ENCODE measurements at regions not wholly inside any gene's neighbourhood (a gene's known extent, or its start where the extent isn't known, plus 50 kb on each side); places are given as distances from the start of the nearest gene placed in this dataset.
"Not testable (repeated sequence)": the region's sequence is repeated elsewhere in the genome, so short reads cannot be mapped to it uniquely, and the experiment has no call there.

DNA sequence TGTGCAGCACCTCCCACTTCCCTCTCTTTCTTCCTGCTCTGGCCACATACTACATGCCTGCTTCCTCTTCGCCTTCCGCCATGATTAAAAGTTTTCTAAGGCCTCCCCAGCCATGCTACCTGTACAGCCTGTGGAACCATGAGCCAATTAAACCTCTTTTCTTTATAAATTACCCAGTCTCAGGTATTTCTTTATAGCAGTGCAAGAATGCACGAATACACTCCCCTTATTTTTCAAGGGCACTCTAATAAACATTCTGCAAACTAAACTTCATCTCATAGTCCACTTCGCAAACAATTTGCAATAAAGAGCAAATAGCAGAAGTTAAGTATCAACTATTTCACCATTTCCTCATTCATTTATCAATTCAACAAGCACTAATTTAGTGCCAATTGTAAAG, 351.3 kb downstream of the PID1 start:
- Histone ChIP-seq H3K4me3 (replicated peaks; ENCODE audit: insufficient read depth, low read length) (no peak overlapping the region), H3K27me3 (ENCODE audit: insufficient read depth, poor library complexity, severe bottlenecking) (no peaks in the 10 kb centered on the region), H3K27ac (replicated peaks) (no peak overlapping the region)
- no peak for DNase-seq (ENCODE audit: low read depth in 1 of 2, low spot score in 1 of 2)
- TF ChIP-seq, protein P1, sequence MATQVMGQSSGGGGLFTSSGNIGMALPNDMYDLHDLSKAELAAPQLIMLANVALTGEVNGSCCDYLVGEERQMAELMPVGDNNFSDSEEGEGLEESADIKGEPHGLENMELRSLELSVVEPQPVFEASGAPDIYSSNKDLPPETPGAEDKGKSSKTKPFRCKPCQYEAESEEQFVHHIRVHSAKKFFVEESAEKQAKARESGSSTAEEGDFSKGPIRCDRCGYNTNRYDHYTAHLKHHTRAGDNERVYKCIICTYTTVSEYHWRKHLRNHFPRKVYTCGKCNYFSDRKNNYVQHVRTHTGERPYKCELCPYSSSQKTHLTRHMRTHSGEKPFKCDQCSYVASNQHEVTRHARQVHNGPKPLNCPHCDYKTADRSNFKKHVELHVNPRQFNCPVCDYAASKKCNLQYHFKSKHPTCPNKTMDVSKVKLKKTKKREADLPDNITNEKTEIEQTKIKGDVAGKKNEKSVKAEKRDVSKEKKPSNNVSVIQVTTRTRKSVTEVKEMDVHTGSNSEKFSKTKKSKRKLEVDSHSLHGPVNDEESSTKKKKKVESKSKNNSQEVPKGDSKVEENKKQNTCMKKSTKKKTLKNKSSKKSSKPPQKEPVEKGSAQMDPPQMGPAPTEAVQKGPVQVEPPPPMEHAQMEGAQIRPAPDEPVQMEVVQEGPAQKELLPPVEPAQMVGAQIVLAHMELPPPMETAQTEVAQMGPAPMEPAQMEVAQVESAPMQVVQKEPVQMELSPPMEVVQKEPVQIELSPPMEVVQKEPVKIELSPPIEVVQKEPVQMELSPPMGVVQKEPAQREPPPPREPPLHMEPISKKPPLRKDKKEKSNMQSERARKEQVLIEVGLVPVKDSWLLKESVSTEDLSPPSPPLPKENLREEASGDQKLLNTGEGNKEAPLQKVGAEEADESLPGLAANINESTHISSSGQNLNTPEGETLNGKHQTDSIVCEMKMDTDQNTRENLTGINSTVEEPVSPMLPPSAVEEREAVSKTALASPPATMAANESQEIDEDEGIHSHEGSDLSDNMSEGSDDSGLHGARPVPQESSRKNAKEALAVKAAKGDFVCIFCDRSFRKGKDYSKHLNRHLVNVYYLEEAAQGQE (IDR thresholded peaks at IDR 0.05; ENCODE audit: insufficient replicate concordance, low read depth): no peak
- no peak for TF ChIP-seq GABPA (IDR thresholded peaks at IDR 0.05; ENCODE audit: low read depth)

DNA sequence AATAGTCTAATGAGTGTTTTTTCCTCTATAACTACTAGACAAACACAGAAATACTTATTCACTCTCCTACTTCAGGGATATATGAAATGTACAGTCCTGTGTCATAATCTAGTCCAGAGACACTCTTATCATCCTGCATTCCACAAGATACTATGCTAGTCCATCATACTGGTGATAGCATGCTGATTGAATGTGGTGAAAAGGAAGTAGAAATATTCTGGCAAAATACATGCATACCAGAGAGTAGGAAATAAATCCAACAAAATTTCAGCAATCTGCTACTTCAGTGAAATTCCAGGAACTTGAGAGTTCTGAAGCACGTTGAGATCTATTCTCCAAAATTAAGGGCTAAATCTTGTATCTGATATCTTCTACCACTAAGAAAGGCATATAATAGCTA, 353.9 kb downstream of the PID1 start:
- no peak overlapping the region for H3K4me3 ChIP-seq (replicated peaks; ENCODE audit: insufficient read depth, low read length)

DNA sequence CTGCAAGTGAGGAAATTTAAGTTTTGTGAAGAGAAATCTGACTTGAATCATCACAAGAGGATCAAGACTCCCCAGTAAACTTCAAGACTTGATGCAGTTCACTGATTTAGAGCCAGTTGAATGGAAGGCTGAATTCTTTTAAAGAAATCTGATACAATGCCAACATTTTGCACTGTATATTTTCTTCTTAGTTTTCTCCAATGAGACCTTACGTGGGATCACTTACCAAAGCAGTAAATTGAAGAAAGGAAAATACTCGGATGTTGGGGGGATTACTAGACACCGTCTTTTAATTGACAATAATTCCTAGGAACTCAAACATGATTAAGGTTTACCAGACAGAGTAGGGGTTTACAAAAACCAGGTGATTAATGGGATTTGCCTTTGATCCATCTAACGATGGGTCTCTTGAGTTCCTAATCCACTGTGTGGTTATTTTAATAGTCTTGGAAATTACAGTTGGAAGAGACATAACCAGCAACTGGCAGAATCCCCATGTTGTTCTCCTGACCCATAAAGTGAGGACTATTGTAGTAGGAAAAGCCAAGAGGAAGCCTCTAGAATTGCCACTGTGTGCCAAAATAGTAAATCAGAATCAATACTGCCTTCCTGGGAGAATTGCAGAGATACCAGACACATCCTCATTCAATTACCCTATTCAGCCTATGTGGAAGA, 354.5 kb downstream of the PID1 start:
- no peaks in the 10 kb centered on the region for H3K27me3 ChIP-seq (ENCODE audit: insufficient read depth, poor library complexity, severe bottlenecking)
- DNase-seq (ENCODE audit: low read depth in 1 of 2, low spot score in 1 of 2): no peak
- H3K4me3 ChIP-seq (replicated peaks; ENCODE audit: insufficient read depth, low read length): no peak overlapping the region
- H3K27ac ChIP-seq (replicated peaks): no peak overlapping the region
- TF ChIP-seq POLR2AphosphoS5 (IDR thresholded peaks at IDR 0.05; ENCODE audit: low read depth): no peak
- TF ChIP-seq, protein P1 (IDR thresholded peaks at IDR 0.05; ENCODE audit: insufficient replicate concordance, low read depth): no peak
- TF ChIP-seq, protein P2, sequence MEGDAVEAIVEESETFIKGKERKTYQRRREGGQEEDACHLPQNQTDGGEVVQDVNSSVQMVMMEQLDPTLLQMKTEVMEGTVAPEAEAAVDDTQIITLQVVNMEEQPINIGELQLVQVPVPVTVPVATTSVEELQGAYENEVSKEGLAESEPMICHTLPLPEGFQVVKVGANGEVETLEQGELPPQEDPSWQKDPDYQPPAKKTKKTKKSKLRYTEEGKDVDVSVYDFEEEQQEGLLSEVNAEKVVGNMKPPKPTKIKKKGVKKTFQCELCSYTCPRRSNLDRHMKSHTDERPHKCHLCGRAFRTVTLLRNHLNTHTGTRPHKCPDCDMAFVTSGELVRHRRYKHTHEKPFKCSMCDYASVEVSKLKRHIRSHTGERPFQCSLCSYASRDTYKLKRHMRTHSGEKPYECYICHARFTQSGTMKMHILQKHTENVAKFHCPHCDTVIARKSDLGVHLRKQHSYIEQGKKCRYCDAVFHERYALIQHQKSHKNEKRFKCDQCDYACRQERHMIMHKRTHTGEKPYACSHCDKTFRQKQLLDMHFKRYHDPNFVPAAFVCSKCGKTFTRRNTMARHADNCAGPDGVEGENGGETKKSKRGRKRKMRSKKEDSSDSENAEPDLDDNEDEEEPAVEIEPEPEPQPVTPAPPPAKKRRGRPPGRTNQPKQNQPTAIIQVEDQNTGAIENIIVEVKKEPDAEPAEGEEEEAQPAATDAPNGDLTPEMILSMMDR (IDR thresholded peaks at IDR 0.05; ENCODE audit: insufficient read depth, low read length): no peak

More for the DNA sequence above, 353.9 kb downstream of the PID1 start:
- H3K27ac ChIP-seq (replicated peaks): no peak overlapping the region
- H3K27me3 ChIP-seq (ENCODE audit: insufficient read depth, poor library complexity, severe bottlenecking): no peaks in the 10 kb centered on the region
- no peak for DNase-seq (ENCODE audit: low read depth in 1 of 2, low spot score in 1 of 2)
- TF ChIP-seq, protein P1 (IDR thresholded peaks at IDR 0.05; ENCODE audit: insufficient replicate concordance, low read depth): no peak
- TF ChIP-seq GABPA (IDR thresholded peaks at IDR 0.05; ENCODE audit: low read depth): no peak
- TF ChIP-seq SPI1 (IDR thresholded peaks at IDR 0.05; ENCODE audit: borderline replicate concordance, low read depth): no peak
- TF ChIP-seq POLR2AphosphoS5 (IDR thresholded peaks at IDR 0.05; ENCODE audit: low read depth): no peak

DNA sequence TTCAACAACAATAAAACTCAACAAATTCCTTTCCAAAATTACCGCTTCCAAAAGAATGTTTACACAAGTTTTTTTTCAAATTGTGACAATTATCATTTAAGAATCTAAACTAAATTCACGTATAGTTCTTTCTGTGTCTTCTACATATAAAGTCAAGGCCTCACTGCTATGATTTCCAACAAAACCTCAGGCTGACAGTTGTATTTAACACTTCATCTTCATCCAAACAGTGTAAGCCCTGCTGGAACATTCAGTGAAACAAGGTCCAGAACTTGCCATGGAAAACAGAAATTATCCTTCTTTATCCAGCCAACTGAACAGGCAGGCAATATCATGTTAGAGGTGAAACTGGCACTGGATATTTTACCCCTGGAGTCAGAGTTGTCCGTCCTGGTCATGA, 357.9 kb downstream of the PID1 start:
- no peak for DNase-seq (ENCODE audit: low read depth in 1 of 2, low spot score in 1 of 2)
- no peak overlapping the region for H3K4me3 ChIP-seq (replicated peaks; ENCODE audit: insufficient read depth, low read length)
- no peaks in the 10 kb centered on the region for H3K27me3 ChIP-seq (ENCODE audit: insufficient read depth, poor library complexity, severe bottlenecking)
- TF ChIP-seq POLR2AphosphoS5 (IDR thresholded peaks at IDR 0.05; ENCODE audit: low read depth) (no peak), SPI1 (IDR thresholded peaks at IDR 0.05; ENCODE audit: borderline replicate concordance, low read depth) (no peak), GABPA (IDR thresholded peaks at IDR 0.05; ENCODE audit: low read depth) (no peak)
- TF ChIP-seq, protein P2 (IDR thresholded peaks at IDR 0.05; ENCODE audit: insufficient read depth, low read length): no peak
- TF ChIP-seq, protein P1 (IDR thresholded peaks at IDR 0.05; ENCODE audit: insufficient replicate concordance, low read depth): no peak
- no peak overlapping the region for H3K27ac ChIP-seq (replicated peaks)

DNA sequence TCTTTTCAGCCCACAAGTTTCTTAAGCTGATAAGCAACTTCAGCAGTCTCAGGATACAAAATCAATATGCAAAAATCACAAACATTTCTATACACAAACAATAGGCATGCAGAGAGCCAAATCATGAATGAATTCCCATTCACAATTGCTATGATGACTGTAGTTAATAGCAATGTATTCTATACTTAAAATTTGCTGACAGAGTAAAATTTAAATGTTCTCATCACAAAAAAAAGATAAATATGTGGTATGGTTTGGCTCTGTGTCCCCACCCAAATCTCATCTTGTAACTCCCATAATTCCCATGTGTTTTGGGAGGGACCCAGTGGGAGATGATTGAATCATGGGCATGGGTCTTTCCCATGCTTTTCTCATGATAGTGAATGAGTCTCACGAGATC, 360.2 kb downstream of the PID1 start:
- not testable (repeated sequence) for H3K27me3 ChIP-seq (ENCODE audit: insufficient read depth, poor library complexity, severe bottlenecking); DNase-seq (ENCODE audit: low read depth in 1 of 2, low spot score in 1 of 2); H3K27ac ChIP-seq (replicated peaks); H3K4me3 ChIP-seq (replicated peaks; ENCODE audit: insufficient read depth, low read length)

Data from HL-60 (cell line).